ENCODE measurements at regions not wholly inside any gene's neighbourhood (a gene's known extent, or its start where the extent isn't known, plus 50 kb on each side); places are given as distances from the start of the nearest gene placed in this dataset.

DNA sequence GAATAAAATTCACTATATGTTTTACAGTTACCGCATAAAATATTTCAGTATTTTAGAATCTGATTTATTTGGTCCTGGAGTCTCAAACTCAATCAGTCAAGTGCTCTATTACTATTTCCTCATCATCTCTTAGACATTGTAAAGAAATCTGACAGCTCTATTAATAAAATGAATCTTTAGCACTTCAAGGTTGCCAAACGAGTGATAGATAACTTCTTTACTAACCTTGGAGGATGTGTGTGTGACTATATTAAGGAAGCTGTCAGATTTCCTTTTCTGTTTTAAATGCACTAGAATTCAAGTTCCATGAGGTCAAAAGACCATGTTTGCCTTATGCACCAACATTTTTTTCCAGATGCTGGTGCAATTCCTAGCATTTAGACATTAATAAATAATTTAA, 389.8 kb upstream of the AZI2 start (continued):
- TF ChIP-seq CTBP2 (IDR thresholded peaks at IDR 0.05; ENCODE audit: borderline replicate concordance, insufficient read depth, insufficient read length, low read length) = no peak
- TF ChIP-seq TBP (IDR thresholded peaks at IDR 0.05; ENCODE audit: low read depth, low read length) = no peak
- no peak for TF ChIP-seq TCF12 (IDR thresholded peaks at IDR 0.05; ENCODE audit: low read depth, low read length)
- no peak for TF ChIP-seq SUZ12 (IDR thresholded peaks at IDR 0.05; ENCODE audit: low read length)
- TF ChIP-seq, protein P1, sequence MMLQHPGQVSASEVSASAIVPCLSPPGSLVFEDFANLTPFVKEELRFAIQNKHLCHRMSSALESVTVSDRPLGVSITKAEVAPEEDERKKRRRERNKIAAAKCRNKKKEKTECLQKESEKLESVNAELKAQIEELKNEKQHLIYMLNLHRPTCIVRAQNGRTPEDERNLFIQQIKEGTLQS (IDR thresholded peaks at IDR 0.05; ENCODE audit: insufficient read depth, low read depth, low read length) = no peak
- TF ChIP-seq EP300 (IDR thresholded peaks at IDR 0.05; ENCODE audit: borderline replicate concordance in 1 of 2, low read depth in 2 of 2, low read length in 2 of 2) = no peak

All from H1 (cell line).